Heart left ventricle (tissue), 16 donors: ENCODE measurements at regions not wholly inside any gene's neighbourhood (a gene's known extent, or its start where the extent isn't known, plus 50 kb on each side); places are given as distances from the start of the nearest gene placed in this dataset.

Experiments
- ATAC-seq, 4 donors: fragments of 200-7000 bp; cut with Tn5 transposase; one replicate each; pipeline ENCODE4 v1.9.1; 2020 to 2022; ENCODE audit warnings: moderate library complexity in 4 of 4, mild to moderate bottlenecking in 3 of 4, moderate number of reproducible peaks in 1 of 4
- DNase-seq, 5 donors: peaks; one replicate each; pipeline ENCODE4 v3.0.0-alpha.2; 2020
- H3K27ac ChIP-seq, 12 donors: fragments of 200-600 bp; sonication (generic) in 4 of 12; one replicate each; pipeline versions ENCODE4 v1.5.0 to v1.8.0; 2016 to 2022; ENCODE audit warnings: mild to moderate bottlenecking in 2 of 12
- H3K27me3 ChIP-seq, 9 donors: fragments of 200-600 bp; sonication (generic) in 2 of 9; one replicate each; pipeline versions ENCODE4 v1.5.1 to v1.8.0; 2016 to 2022; ENCODE audit warnings: mild to moderate bottlenecking in 3 of 9
- H3K36me3 ChIP-seq, 9 donors: fragments of 200-600 bp; sonication (generic) in 2 of 9; one replicate each; pipeline versions ENCODE4 v1.5.0 to v1.8.0; 2018 to 2022; ENCODE audit warnings: mild to moderate bottlenecking in 2 of 9
- H3K4me1 ChIP-seq, 12 donors: fragments of 200-600 bp; sonication (generic) in 4 of 12; one replicate each; pipeline versions ENCODE4 v1.5.0 to v1.8.0; 2016 to 2022; ENCODE audit warnings: mild to moderate bottlenecking in 3 of 12
- H3K4me3 ChIP-seq, 12 donors: fragments of 200-600 bp; sonication (generic) in 4 of 12; one replicate each; pipeline versions ENCODE4 v1.5.0 to v1.8.0; 2017 to 2022; ENCODE audit warnings: mild to moderate bottlenecking in 9 of 12, moderate library complexity in 4 of 12
- H3K9me3 ChIP-seq, 12 donors: fragments of 200-600 bp; sonication (generic) in 4 of 12; one replicate each; pipeline versions ENCODE4 v1.5.0 to v1.8.0; 2016 to 2022; ENCODE audit warnings: mild to moderate bottlenecking in 1 of 12
- CTCF ChIP-seq, 12 donors: fragments of 200-600 bp; sonication (generic) in 4 of 12; IDR thresholded peaks; one replicate each; pipeline versions ENCODE4 v1.5.0 to v1.8.0; 2018 to 2022; ENCODE audit warnings: antibody characterized with exemption in 12 of 12, mild to moderate bottlenecking in 5 of 12
- POLR2A ChIP-seq, 2 donors: fragments of 450-650 bp; IDR thresholded peaks; one replicate each; pipeline ENCODE4 v1.6.1; 2017; ENCODE audit warnings: antibody characterized with exemption in 2 of 2, mild to moderate bottlenecking in 2 of 2, moderate library complexity in 2 of 2
- WGBS, 4 donors: extraction: QIAGEN DNeasy Blood & Tissue Kit in 2 of 4; methylation state at CpG; one replicate each; pipeline versions ENCODE4 v1.1.5 to v1.1.7; 2013 to 2018; 5-methylcytosine and 5-hydroxymethylcytosine counted together
- intact Hi-C, 10 donors: fragments of 100-400 bp; cut with DNase I; formaldehyde crosslinking; loops; one replicate each; pipeline versions ENCODE4 v1.11.1 to v1.14.2; 2022
- donor health status: ischemic (EF 13 %, LVEDD 7.1; RV severe dilation, severe dysfunction).
- donor health status: healthy with polysubstance abuse.
- donor health status: DM: no; HTN: yes; CAD: no.
- donor health status: DM: no; HTN: no; CAD: no.
- donor health status: ischemic (EF 25% LVEDD 6.9; RV normal size, moderate dysfunction).
- donor health status: ischemic (EF 25% LVEDD 5.7; RV mildly dilated, moderate dysfunction).
- donor health status: healthy.
- donor health status: DM: yes; HTN: yes; CAD: no.
- donor health status: ischemic (EF 35%, LVEDD 5.7; RV mildly dilated, moderate dysfunction).
- donor health status: nonischemic (EF 11% LVEDD 7.7; RV severe dilation, severe dysfunction).
- donor health status: DM: yes; HTN: yes; CAD: no.
- donor health status: PGD.
- donor health status: ischemic (EF 29% LVEDD 5.4; RV normal size, mild dysfunction).
- donor health status: nonischemic (EF 23%, LVEDD 6.1; RV moderate dilation, normal function).

- Histone ChIP-seq H3K4me1 (peaks cover 0 to 57% (median 0%) of the 10 kb centered on the region in 12 donors), H3K27me3 (no peaks in the 10 kb centered on the region), H3K4me3 (no peak overlapping the region), H3K27ac (peak overlapping the region in 1 of 12 donors; percentile 78), H3K9me3 (no peaks in the 10 kb centered on the region), H3K36me3 (no peaks in the 10 kb centered on the region)
- intact Hi-C loops, result no loop called here
- ATAC-seq (no peak), DNase-seq (no peak)
- TF ChIP-seq CTCF (IDR thresholded peaks at IDR 0.05) (no peak), POLR2A (IDR thresholded peaks at IDR 0.05) (no peak)
- WGBS, 4 donors, result 87 to 92% (median 89%) methylated on average over 5 of the region's 5 CpGs
Observed at GRCh38 chr2:47295981-47296635, 73.0 kb upstream of the EPCAM start.

- TF ChIP-seq CTCF (IDR thresholded peaks at IDR 0.05), result no peak
- no peak for TF ChIP-seq POLR2A (IDR thresholded peaks at IDR 0.05)
- intact Hi-C loops, result no loop called here
- peaks cover 0 to 50% (median 0%) of the 10 kb centered on the region in 12 donors for H3K4me1 ChIP-seq
- H3K9me3 ChIP-seq, result no peaks in the 10 kb centered on the region
- peak overlapping the region in 1 of 12 donors; percentile 78 for H3K27ac ChIP-seq
- no peak overlapping the region for H3K4me3 ChIP-seq
- H3K27me3 ChIP-seq, result no peaks in the 10 kb centered on the region
- DNase-seq (no peak), ATAC-seq (no peak)
- 81 to 90% (median 86%) methylated on average over 3 of the region's 3 CpGs for WGBS, 4 donors
- H3K36me3 ChIP-seq, result no peaks in the 10 kb centered on the region
Observed at GRCh38 chr2:47295131-47295980, 73.8 kb upstream of the EPCAM start.

- Histone ChIP-seq H3K9me3 (no peaks in the 10 kb centered on the region), H3K4me1 (peaks cover 0 to 38% (median 0%) of the 10 kb centered on the region in 12 donors), H3K27me3 (no peaks in the 10 kb centered on the region), H3K4me3 (no peak overlapping the region), H3K36me3 (no peaks in the 10 kb centered on the region), H3K27ac (no peak overlapping the region)
- intact Hi-C loops, result no loop called here
- 90 to 96% (median 93%) methylated on average over 6 of the region's 6 CpGs for WGBS, 4 donors
- no peak for ATAC-seq
- TF ChIP-seq CTCF (IDR thresholded peaks at IDR 0.05), result no peak
- TF ChIP-seq POLR2A (IDR thresholded peaks at IDR 0.05), result no peak
- no peak for DNase-seq
Observed at GRCh38 chr2:47293976-47294375, 75.1 kb upstream of the EPCAM start.

- no peak for TF ChIP-seq CTCF (IDR thresholded peaks at IDR 0.05)
- no peak for TF ChIP-seq POLR2A (IDR thresholded peaks at IDR 0.05)
- no peak for DNase-seq
- WGBS, 4 donors, result 91 to 97% (median 93%) methylated on average over 1 of the region's 1 CpG
- H3K27me3 ChIP-seq, result no peaks in the 10 kb centered on the region
- H3K4me1 ChIP-seq, result peaks cover 0 to 5% (median 0%) of the 10 kb centered on the region in 12 donors
- H3K36me3 ChIP-seq, result no peaks in the 10 kb centered on the region
- intact Hi-C loops, result no loop called here
- no peak overlapping the region for H3K4me3 ChIP-seq
- H3K27ac ChIP-seq, result no peak overlapping the region
- no peaks in the 10 kb centered on the region for H3K9me3 ChIP-seq
- ATAC-seq, result no peak
Observed at GRCh38 chr2:47288864-47289263, 80.2 kb upstream of the EPCAM start.
